T-cell (primary cell): ENCODE measurements at regions not wholly inside any gene's neighbourhood (a gene's known extent, or its start where the extent isn't known, plus 50 kb on each side); places are given as distances from the start of the nearest gene placed in this dataset.

ENCODE experiments used
- ATAC-seq, 4 experiments: fragments of 200-7000 bp in 3 of 4; fragments of 150-1000 bp in 1 of 4; cut with Tn5 transposase; replicated peaks in 1 of 4; 1 replicate in 3 of 4; 2 replicates in 1 of 4; pipeline ENCODE4 v1.10.0; 2021; ENCODE audit warnings: moderate library complexity in 3 of 4, mild to moderate bottlenecking in 2 of 4, moderate number of reproducible peaks in 1 of 4
- CTCF ChIA-PET, 2 donors: fragments of 300-600 bp; sonication (Branson Sonifier 250); formaldehyde crosslinking; loops; one replicate each; lab custom pipeline; 2022; ENCODE audit warnings: antibody characterized with exemption in 2 of 2; lab: Charles Lee
- POLR2A ChIA-PET, 2 donors: fragments of 300-600 bp; sonication (Branson Sonifier 250); formaldehyde crosslinking; loops; one replicate each; lab custom pipeline; 2022; ENCODE audit warnings: antibody characterized with exemption in 2 of 2; lab: Charles Lee
- DNase-seq, 35 experiments: peaks; one replicate each; pipeline versions ENCODE4 v3.0.0 to v3.0.0-alpha.2; 2013 to 2023
- H3K27ac ChIP-seq: one replicate; pipeline ENCODE4 v1.5.1; 2013; ENCODE audit warnings: low read length
- H3K27me3 ChIP-seq, 2 experiments: replicated peaks in 1 of 2; 1 replicate in 1 of 2; 2 replicates in 1 of 2; pipeline versions ENCODE4 v1.6.1 to v1.7.0; 2013; ENCODE audit warnings: low read length in 1 of 2, mixed read lengths in 1 of 2; ENCODE audit not compliant: control insufficient read depth in 2 of 2, insufficient read depth in 2 of 2; ENCODE audit errors: extremely low read depth in 1 of 2
- H3K36me3 ChIP-seq, 2 donors: 1 replicate in 1 of 2; 2 replicates in 1 of 2; pipeline versions ENCODE4 v1.6.1 to v1.7.0; 2013; ENCODE audit warnings: low read length in 1 of 2; ENCODE audit not compliant: control insufficient read depth in 2 of 2, insufficient read depth in 1 of 2; ENCODE audit errors: extremely low read depth in 1 of 2
- H3K4me1 ChIP-seq, 2 experiments: 1 replicate in 1 of 2; 2 replicates in 1 of 2; pipeline versions ENCODE4 v1.6.1 to v1.7.0; 2013; ENCODE audit warnings: low read length in 2 of 2, mixed read lengths in 1 of 2; ENCODE audit not compliant: insufficient read depth in 2 of 2, control insufficient read depth in 1 of 2; ENCODE audit errors: extremely low read depth in 1 of 2
- H3K4me3 ChIP-seq, 2 donors: 1 replicate in 1 of 2; 2 replicates in 1 of 2; pipeline versions ENCODE4 v1.5.1 to v1.7.0; 2013; ENCODE audit warnings: mild to moderate bottlenecking in 2 of 2, low read length in 1 of 2, moderate library complexity in 1 of 2; ENCODE audit not compliant: control insufficient read depth in 1 of 2; ENCODE audit errors: extremely low read depth in 1 of 2
- H3K9me3 ChIP-seq: 2 replicates; pipeline ENCODE4 v1.7.0; 2013
- H3K27ac Mint-ChIP-seq, 2 donors: one replicate each; pipeline ENCODE4 v1.8.0; 2020 to 2021; ENCODE audit warnings: mild to moderate bottlenecking in 2 of 2, mixed read lengths in 2 of 2
- H3K27me3 Mint-ChIP-seq, 2 donors: one replicate each; pipeline ENCODE4 v1.8.0; 2021 to 2022; ENCODE audit warnings: mixed read lengths in 2 of 2
- H3K36me3 Mint-ChIP-seq: one replicate; pipeline ENCODE4 v1.8.0; 2021; ENCODE audit warnings: mixed read lengths
- H3K4me1 Mint-ChIP-seq, 3 donors: one replicate each; pipeline ENCODE4 v1.8.0; 2020 to 2022; ENCODE audit warnings: mixed read lengths in 3 of 3, mild to moderate bottlenecking in 1 of 3
- H3K4me3 Mint-ChIP-seq, 3 donors: one replicate each; pipeline ENCODE4 v1.8.0; 2020 to 2022; ENCODE audit warnings: mild to moderate bottlenecking in 3 of 3, mixed read lengths in 3 of 3, moderate library complexity in 3 of 3
- H3K9me3 Mint-ChIP-seq, 3 donors: one replicate each; pipeline ENCODE4 v1.8.0; 2020 to 2022; ENCODE audit warnings: mixed read lengths in 3 of 3
- WGBS: methylation state at CpG from one replicate; pipeline ENCODE4 v1.1.5; 2013; ENCODE audit warnings: missing lambda C conversion rate; ENCODE audit not compliant: insufficient coverage; 5-methylcytosine and 5-hydroxymethylcytosine counted together

DNA sequence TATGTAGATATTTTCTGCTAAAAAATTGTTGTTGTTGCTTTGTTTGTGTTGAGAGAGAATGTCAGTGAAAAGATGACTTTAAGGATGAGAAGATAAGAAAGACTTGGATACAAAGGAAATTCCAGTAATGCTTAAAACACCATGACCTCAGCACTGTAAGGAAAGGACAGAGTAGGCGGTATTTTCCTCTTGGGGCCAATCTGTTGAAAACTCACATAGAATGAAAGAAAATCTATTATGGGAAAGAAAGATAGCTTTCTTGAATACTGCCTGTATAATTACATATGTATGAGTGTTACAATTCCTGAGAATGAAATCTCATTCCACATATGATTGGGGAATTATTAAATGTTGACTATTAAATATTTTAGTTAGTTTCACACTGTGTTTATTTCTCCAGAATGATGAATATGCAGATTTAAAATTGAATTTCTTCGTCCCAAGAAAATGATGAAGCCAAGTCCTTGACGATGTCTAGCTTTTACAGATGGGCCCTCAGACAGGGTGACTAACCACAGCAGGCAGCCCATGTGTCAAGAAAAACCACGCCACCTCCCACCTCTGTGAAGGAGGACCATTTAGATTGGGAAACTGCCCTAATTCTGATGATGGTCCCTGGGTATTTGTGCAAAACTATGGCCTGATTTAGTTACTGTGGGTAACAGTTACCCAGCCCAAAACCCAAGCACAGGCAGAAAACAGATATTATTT, 49.7 kb upstream of the LMO4 start:
- POLR2A ChIA-PET: no interaction called here
- CTCF ChIA-PET: no interaction called here
- Mint-ChIP-seq H3K9me3 (no peaks in the 10 kb centered on the region), H3K4me1 (no peaks in the 10 kb centered on the region), H3K27me3 (peaks cover 6 to 18% of the 10 kb centered on the region in 2 donors), H3K36me3 (no peaks in the 10 kb centered on the region), H3K27ac (no peak overlapping the region), H3K4me3 (no peak overlapping the region)
- H3K9me3 ChIP-seq: no peaks in the 10 kb centered on the region
- WGBS: 86% methylated on average over 2 of the region's 4 CpGs
- no peaks in the 10 kb centered on the region for H3K27me3 ChIP-seq
- H3K27ac ChIP-seq: no peak overlapping the region
- no peak overlapping the region for H3K4me3 ChIP-seq
- DNase-seq (no peak), ATAC-seq (no peak)
- no peaks in the 10 kb centered on the region for H3K4me1 ChIP-seq
- no peaks in the 10 kb centered on the region for H3K36me3 ChIP-seq
